ENCODE measurements at regions not wholly inside any gene's neighbourhood (a gene's known extent, or its start where the extent isn't known, plus 50 kb on each side); places are given as distances from the start of the nearest gene placed in this dataset.
"Not testable (repeated sequence)": the region's sequence is repeated elsewhere in the genome, so short reads cannot be mapped to it uniquely, and the experiment has no call there.

DNA sequence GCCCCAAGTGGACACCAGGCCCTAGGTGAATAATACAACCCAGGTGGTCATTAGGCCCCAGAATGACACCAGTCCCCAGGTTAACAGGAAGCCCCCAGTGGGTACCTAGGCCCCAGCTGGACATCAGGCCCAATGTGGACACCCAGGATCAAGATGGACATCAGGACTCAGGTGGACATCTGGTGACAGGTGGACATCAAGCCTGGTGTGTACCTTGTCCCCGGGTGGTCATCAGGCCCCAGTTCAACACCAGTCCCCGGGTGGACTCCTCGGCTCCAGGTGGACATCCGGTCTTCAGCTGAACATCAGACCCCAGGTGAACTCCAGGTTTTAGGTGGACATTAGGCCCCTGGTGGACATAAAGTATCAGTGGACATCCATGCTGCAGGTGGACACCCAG is 524.6 kb downstream of the FOXD4L4 start:
- H3K27me3 ChIP-seq (ENCODE audit: control insufficient read depth, insufficient read depth, low read length); DNase-seq (ENCODE audit: low read depth); CTCF ChIA-PET; POLR2A ChIA-PET; H3K4me3 ChIP-seq (ENCODE audit: low read depth, low read length); H3K36me3 ChIP-seq (ENCODE audit: control insufficient read depth, insufficient read depth, low read length): not testable (repeated sequence)

DNA sequence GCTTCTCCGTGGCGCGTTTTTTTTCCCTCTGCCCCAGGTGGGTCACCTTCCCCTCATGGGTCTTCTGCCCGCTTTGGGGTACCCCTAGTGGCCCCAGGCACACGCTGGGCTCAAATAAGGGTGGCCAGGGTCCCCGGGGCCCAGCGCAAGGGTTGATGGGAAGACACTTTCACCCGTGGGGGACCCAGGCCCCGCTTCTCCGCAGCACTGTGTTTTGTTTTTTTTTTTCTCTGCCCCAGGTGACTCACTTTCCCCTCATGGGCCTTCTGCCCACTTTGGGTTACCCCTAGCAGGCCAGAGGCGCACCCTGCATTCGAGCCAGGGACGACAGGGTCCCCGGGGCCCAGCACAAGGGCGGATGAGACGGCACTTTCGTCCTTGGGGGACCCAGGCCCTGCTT is 526.7 kb downstream of the FOXD4L4 start:
- POLR2A ChIA-PET; CTCF ChIA-PET; DNase-seq (ENCODE audit: low read depth); H3K36me3 ChIP-seq (ENCODE audit: control insufficient read depth, insufficient read depth, low read length); H3K27me3 ChIP-seq (ENCODE audit: control insufficient read depth, insufficient read depth, low read length); H3K4me3 ChIP-seq (ENCODE audit: low read depth, low read length): not testable (repeated sequence)

DNA sequence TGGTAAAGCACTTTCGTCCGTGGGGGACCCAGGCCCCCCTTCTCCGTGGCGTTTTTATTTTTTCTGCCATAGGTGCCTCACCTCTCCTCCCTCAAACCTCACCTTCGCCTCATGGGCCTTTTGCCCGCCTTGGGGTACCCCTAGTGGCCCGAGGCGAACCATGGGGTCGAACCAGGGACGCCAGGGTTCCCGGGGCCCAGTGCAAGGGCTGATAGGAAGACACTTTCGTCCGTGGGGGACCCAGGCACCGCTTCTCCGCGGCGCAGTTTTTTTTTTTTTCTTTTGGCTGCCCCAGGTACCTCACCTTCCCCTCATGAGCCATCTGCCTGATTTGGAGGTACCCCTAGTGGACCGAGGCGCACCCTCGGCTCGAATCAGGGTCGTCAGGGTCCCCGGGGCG is 527.8 kb downstream of the FOXD4L4 start:
- CTCF ChIA-PET; DNase-seq (ENCODE audit: low read depth); H3K4me3 ChIP-seq (ENCODE audit: low read depth, low read length); POLR2A ChIA-PET; H3K36me3 ChIP-seq (ENCODE audit: control insufficient read depth, insufficient read depth, low read length); H3K27me3 ChIP-seq (ENCODE audit: control insufficient read depth, insufficient read depth, low read length): not testable (repeated sequence)

DNA sequence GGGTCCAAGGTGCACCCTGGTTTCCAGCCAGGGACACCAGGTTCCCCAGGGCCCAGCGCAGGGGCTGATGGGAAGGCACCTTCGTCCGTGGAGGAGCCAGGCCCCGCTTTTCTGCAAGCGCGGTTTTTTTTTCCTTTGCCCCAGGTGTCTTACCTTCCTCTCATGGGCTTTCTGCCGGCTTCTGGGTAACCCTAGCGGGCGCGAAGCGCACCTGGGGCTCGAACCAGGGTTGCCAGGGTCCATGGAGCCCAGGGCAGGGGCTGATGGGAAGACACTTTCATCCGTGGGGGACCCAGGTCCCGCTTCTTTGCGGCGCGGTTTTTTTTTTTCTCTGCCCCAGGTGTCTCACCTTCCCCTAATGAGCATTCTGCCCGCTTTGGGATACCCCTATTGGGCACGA is 529.3 kb downstream of the FOXD4L4 start:
- H3K4me3 ChIP-seq (ENCODE audit: low read depth, low read length); POLR2A ChIA-PET; H3K27me3 ChIP-seq (ENCODE audit: control insufficient read depth, insufficient read depth, low read length); H3K36me3 ChIP-seq (ENCODE audit: control insufficient read depth, insufficient read depth, low read length); DNase-seq (ENCODE audit: low read depth); CTCF ChIA-PET: not testable (repeated sequence)

DNA sequence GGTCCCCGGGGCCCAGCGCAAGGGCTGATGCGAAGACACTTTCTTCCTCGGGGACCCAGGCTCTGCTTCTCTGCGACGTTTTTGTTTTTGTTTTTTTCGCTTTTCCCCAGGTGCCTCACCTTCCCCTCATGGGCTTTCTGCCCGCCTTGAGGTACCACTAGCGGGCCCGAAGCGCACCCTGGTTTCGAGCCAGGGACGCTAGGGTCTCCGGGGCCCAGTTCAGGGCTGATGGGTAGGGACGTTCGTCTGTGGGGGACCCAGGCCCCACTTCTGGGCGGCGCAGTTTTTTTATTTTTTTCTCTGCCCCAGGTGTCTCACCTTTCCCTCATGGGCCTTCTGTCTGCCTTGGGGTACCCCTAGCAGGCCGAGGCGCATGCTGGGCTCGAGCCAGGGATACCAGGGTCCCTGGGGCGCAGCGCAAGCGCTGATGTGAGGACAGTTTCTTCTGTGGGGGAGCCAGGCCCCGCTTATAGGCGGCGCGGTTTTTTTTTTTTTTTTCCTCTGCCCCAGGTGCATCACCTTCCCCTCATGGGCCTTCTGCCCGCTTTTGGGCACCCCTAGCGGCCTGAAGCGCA is 530.0 kb downstream of the FOXD4L4 start:
- DNase-seq (ENCODE audit: low read depth); H3K36me3 ChIP-seq (ENCODE audit: control insufficient read depth, insufficient read depth, low read length); H3K4me3 ChIP-seq (ENCODE audit: low read depth, low read length); CTCF ChIA-PET; POLR2A ChIA-PET; H3K27me3 ChIP-seq (ENCODE audit: control insufficient read depth, insufficient read depth, low read length): not testable (repeated sequence)

DNA sequence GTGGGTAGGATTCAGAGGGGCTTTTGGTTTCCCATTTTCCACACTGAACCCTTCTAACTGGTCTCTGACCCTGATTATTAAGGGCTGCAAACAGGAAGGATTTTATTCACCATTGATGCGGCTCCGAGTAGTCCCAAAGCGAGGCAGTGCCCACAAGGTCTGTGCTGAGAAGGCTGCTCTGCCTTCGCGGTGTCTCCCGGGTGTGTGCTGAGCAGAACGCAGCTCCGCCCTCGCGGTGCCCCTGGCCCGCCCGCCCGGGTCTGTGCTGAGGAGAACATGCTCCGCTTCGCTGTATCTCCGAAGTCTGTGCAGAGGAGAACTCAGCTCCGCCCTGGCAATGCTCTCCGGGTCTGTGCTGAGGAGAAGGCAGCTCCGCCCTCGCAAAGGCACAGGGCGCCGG is 530.7 kb downstream of the FOXD4L4 start:
- H3K36me3 ChIP-seq (ENCODE audit: control insufficient read depth, insufficient read depth, low read length); H3K27me3 ChIP-seq (ENCODE audit: control insufficient read depth, insufficient read depth, low read length); H3K4me3 ChIP-seq (ENCODE audit: low read depth, low read length); POLR2A ChIA-PET; DNase-seq (ENCODE audit: low read depth); CTCF ChIA-PET: not testable (repeated sequence)

DNA sequence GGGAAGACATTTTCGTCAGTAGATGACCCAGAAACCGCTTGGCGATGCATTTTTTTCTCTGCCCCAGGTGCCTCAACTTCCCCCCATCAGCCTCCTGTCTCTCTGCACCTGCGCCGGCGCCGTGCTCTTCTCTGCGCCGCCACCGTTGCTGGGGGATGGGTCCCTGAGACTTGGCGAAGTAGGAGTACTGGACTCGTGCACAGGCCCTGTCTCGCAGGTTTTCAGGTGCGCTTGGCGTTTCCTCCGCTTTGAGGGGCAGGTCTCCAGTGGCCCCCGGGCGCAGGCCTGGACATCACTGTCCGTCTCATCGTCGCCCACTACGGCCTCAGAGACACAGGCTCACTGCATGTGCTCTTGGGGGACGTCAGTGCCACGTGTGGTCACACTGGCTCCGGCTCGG is 532.1 kb downstream of the FOXD4L4 start:
- H3K27me3 ChIP-seq (ENCODE audit: control insufficient read depth, insufficient read depth, low read length); CTCF ChIA-PET; POLR2A ChIA-PET; DNase-seq (ENCODE audit: low read depth); H3K36me3 ChIP-seq (ENCODE audit: control insufficient read depth, insufficient read depth, low read length); H3K4me3 ChIP-seq (ENCODE audit: low read depth, low read length): not testable (repeated sequence)

DNA sequence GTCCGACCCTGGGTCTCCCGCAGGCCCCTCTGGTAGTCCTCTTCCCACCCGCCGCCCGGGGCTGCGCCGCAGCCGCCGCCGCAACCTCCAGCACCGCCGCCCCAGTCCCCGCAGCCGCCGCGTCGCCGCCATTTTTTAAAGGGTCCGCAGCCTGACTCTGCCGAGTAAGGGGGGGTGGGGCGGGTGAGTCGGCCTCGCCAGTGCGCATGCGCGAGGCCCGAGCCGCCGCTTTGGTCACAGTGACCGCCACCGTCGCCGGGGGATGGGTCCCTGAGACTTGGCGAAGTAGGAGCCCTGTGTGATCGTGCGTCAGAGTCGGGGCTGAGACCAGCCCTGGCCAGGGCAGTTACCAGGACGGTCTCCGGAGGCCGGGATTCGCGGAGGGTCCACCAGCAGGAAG is 532.8 kb downstream of the FOXD4L4 start:
- CTCF ChIA-PET; POLR2A ChIA-PET; H3K36me3 ChIP-seq (ENCODE audit: control insufficient read depth, insufficient read depth, low read length); DNase-seq (ENCODE audit: low read depth); H3K27me3 ChIP-seq (ENCODE audit: control insufficient read depth, insufficient read depth, low read length): not testable (repeated sequence)
- H3K4me3 ChIP-seq (ENCODE audit: low read depth, low read length), result peak overlapping the region; percentile 31

DNA sequence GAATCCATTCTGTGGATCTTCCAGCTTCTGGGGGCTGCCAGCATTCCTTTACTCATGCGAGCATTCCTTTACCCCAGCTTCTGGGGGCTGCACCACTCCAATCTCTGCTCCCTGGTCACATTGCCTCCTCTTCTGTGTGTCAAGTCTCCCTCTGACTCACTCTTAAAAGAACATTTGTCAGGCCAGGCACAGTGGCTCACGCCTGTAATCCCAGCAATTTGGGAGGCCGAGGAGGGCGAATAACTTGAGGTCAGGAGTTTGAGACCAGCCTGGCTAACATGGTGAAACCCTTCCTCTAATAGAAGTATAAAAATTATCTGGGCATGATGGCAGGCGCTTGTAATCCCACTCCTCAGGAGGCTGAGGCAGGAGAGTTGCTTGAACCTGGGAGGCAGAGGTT is 541.9 kb downstream of the FOXD4L4 start:
- H3K4me3 ChIP-seq (ENCODE audit: low read depth, low read length); H3K36me3 ChIP-seq (ENCODE audit: control insufficient read depth, insufficient read depth, low read length); POLR2A ChIA-PET; H3K27me3 ChIP-seq (ENCODE audit: control insufficient read depth, insufficient read depth, low read length); CTCF ChIA-PET; DNase-seq (ENCODE audit: low read depth): not testable (repeated sequence)

Data from BJ (cell line).